Vagina (tissue), 2 donors: ENCODE measurements at regions not wholly inside any gene's neighbourhood (a gene's known extent, or its start where the extent isn't known, plus 50 kb on each side); places are given as distances from the start of the nearest gene placed in this dataset.

ENCODE experiments used
- CTCF ChIP-seq, 3 experiments: fragments of 450-650 bp in 2 of 3; fragments of 200-600 bp in 1 of 3; sonication (generic) in 1 of 3; IDR thresholded peaks; one replicate each; pipeline ENCODE4 v1.5.1; 2017 to 2019; ENCODE audit warnings: antibody characterized with exemption in 3 of 3, mild to moderate bottlenecking in 2 of 3, moderate library complexity in 2 of 3
- POLR2A ChIP-seq, 2 donors: fragments of 450-650 bp; IDR thresholded peaks; one replicate each; pipeline ENCODE4 v1.6.1; 2017; ENCODE audit warnings: antibody characterized with exemption in 2 of 2, mild to moderate bottlenecking in 2 of 2, moderate library complexity in 2 of 2

- TF ChIP-seq CTCF (IDR thresholded peaks at IDR 0.05), result no peak
- no peak for TF ChIP-seq POLR2A (IDR thresholded peaks at IDR 0.05)
These were observed 124.4 kb downstream of the CTTN start for GRCh38 chr11:70522593-70523311.
